K562 (cell line): ENCODE measurements at regions not wholly inside any gene's neighbourhood (a gene's known extent, or its start where the extent isn't known, plus 50 kb on each side); places are given as distances from the start of the nearest gene placed in this dataset.

Source experiments
- ATAC-seq: fragments of 200-7000 bp; cut with Tn5 transposase; 3 replicates; pipeline ENCODE4 v1.9.1; 2020; ENCODE audit warnings: moderate library complexity
- BruUV-seq: library from RNA; stranded (reverse); fragments of 400-500 nt; replicated peaks from 2 replicates; lab custom pipeline; 2021; lab: Mats Ljungman, UMichigan
- CTCF ChIA-PET: fragments of 300-600 bp; formaldehyde crosslinking; extraction: SDS; loops from one replicate; lab custom pipeline; 2021; ENCODE audit warnings: low intra/inter-chr PET ratio; lab: Yijun Ruan, JAX
- POLR2A ChIA-PET: fragments of 300-600, 350-650 bp; sonication (Branson Sonifier 250); formaldehyde crosslinking; extraction: SDS; loops from one replicate; lab custom pipeline; 2021; ENCODE audit warnings: antibody characterized with exemption, inconsistent platforms; lab: Yijun Ruan, JAX
- DNase-seq, 4 experiments: peaks; one replicate each; pipeline versions ENCODE4 v3.0.0 to v3.0.0-alpha.2; 2011 to 2018; ENCODE audit warnings: low spot score in 3 of 4, mixed read lengths in 3 of 4; ENCODE audit errors: extremely low read depth in 1 of 4
- FAIRE-seq: peaks from 2 replicates; lab custom pipeline; 2011; peaks lifted over from hg19 to GRCh38; lab: Jason Lieb, UNC
- H2AFZ ChIP-seq: 2 replicates; pipeline ENCODE4 v1.6.0; 2011; ENCODE audit warnings: low read depth, low read length, control low read depth, inconsistent platforms
- H3K27ac ChIP-seq: fragments of 200-600 bp; 3 replicates; pipeline ENCODE4 v1.8.0; 2011; ENCODE audit warnings: low read depth, mild to moderate bottlenecking, control low read depth, inconsistent platforms, low read length, moderate library complexity, mixed read lengths; ENCODE audit errors: extremely low read depth
- H3K27me3 ChIP-seq, 2 experiments: fragments of 300-600 bp in 1 of 2; 2 replicates in 1 of 2; 3 replicates in 1 of 2; pipeline versions ENCODE4 v1.6.0 to v1.8.0; 2011; ENCODE audit warnings: inconsistent platforms in 2 of 2, low read length in 2 of 2, mild to moderate bottlenecking in 1 of 2, mixed read lengths in 1 of 2, moderate library complexity in 1 of 2; ENCODE audit not compliant: control insufficient read depth in 2 of 2, insufficient read depth in 2 of 2
- H3K36me3 ChIP-seq: fragments of 300-600 bp; 3 replicates; pipeline ENCODE4 v1.8.0; 2011; ENCODE audit warnings: mild to moderate bottlenecking, low read length, inconsistent platforms; ENCODE audit not compliant: control insufficient read depth, insufficient read depth
- H3K4me1 ChIP-seq, 2 experiments: fragments of 200-600 bp in 1 of 2; replicated peaks in 1 of 2; 2 replicates in 1 of 2; 3 replicates in 1 of 2; pipeline versions ENCODE4 v1.5.1 to v1.8.0; 2011; ENCODE audit warnings: inconsistent platforms in 2 of 2, low read length in 2 of 2, mild to moderate bottlenecking in 1 of 2, mixed read lengths in 1 of 2, moderate library complexity in 1 of 2; ENCODE audit not compliant: control insufficient read depth in 2 of 2, insufficient read depth in 2 of 2
- H3K4me2 ChIP-seq: 2 replicates; pipeline ENCODE4 v1.6.1; 2011; ENCODE audit warnings: low read length, control low read depth, inconsistent platforms, mixed read lengths; ENCODE audit not compliant: insufficient read depth
- H3K4me3 ChIP-seq: fragments of 200-600 bp; sonication (generic), shearing (Covaris generic); 2 replicates; pipeline ENCODE4 v1.5.1; 2016; ENCODE audit warnings: control low read depth, inconsistent platforms
- H3K79me2 ChIP-seq: fragments of 200-600 bp; 3 replicates; pipeline ENCODE4 v1.8.0; 2011; ENCODE audit warnings: low read length, inconsistent platforms; ENCODE audit not compliant: control insufficient read depth, insufficient read depth
- H3K9ac ChIP-seq, 2 experiments: 2 replicates each; pipeline versions ENCODE4 v1.6.0 to v1.6.1; 2011; ENCODE audit warnings: low read depth in 2 of 2, low read length in 2 of 2, control low read depth in 1 of 2, inconsistent platforms in 1 of 2, mild to moderate bottlenecking in 1 of 2, mixed read lengths in 1 of 2; ENCODE audit not compliant: insufficient read depth in 1 of 2
- H3K9me1 ChIP-seq: one replicate; pipeline ENCODE4 v1.6.0; 2011; ENCODE audit warnings: inconsistent platforms, mild to moderate bottlenecking, low read length, moderate library complexity; ENCODE audit not compliant: control insufficient read depth, insufficient read depth
- H3K9me3 ChIP-seq: replicated peaks from 2 replicates; pipeline ENCODE4 v1.5.1; 2011; ENCODE audit warnings: low read depth, low read length, inconsistent platforms; ENCODE audit not compliant: control insufficient read depth, insufficient read depth
- H4K20me1 ChIP-seq: replicated peaks from 2 replicates; pipeline ENCODE4 v1.6.1; 2011; ENCODE audit warnings: low read length, inconsistent platforms, mixed read lengths; ENCODE audit not compliant: control insufficient read depth, insufficient read depth
- BRF1 ChIP-seq: IDR thresholded peaks from 3 replicates; pipeline ENCODE4 v1.6.1; 2011; ENCODE audit warnings: borderline replicate concordance, mild to moderate bottlenecking; ENCODE audit not compliant: insufficient read length; ENCODE audit errors: extremely low read depth
- CCNT2 ChIP-seq: IDR thresholded peaks from 2 replicates; pipeline ENCODE4 v1.6.1; 2011; ENCODE audit warnings: borderline replicate concordance, low read depth, mild to moderate bottlenecking, moderate library complexity, mixed read lengths, low read length; ENCODE audit not compliant: insufficient read length; ENCODE audit errors: extremely low read depth
- CHD1 ChIP-seq: fragments of 200-600 bp; sonication (generic); IDR thresholded peaks from one replicate; pipeline ENCODE4 v1.6.1; 2012; ENCODE audit warnings: mild to moderate bottlenecking, moderate library complexity, low read length, inconsistent platforms
- CSDE1 ChIP-seq, 2 experiments: fragments of 450-650 bp; IDR thresholded peaks; 2 replicates each; pipeline ENCODE4 v1.6.1; 2016; ENCODE audit warnings: mild to moderate bottlenecking in 1 of 2
- HNRNPL ChIP-seq: fragments of 200-400 bp; formaldehyde crosslinking; IDR thresholded peaks from 2 replicates; pipeline ENCODE4 v1.6.1; 2017; ENCODE audit warnings: low read depth, mild to moderate bottlenecking, low read length
- NR1H2 ChIP-seq: sonication (generic); formaldehyde crosslinking; IDR thresholded peaks from 2 replicates; pipeline ENCODE4 v1.4.0; 2020; ENCODE audit warnings: mild to moderate bottlenecking, missing genetic modification reagents
- RNF2 ChIP-seq: sonication (generic); IDR thresholded peaks from 2 replicates; pipeline ENCODE4 v1.6.1; 2016
- SLC30A9 ChIP-seq: fragments of 250-450 bp; sonication (Bioruptor Pico); IDR thresholded peaks from 2 replicates; pipeline ENCODE4 v1.8.0; 2022; ENCODE audit warnings: mild to moderate bottlenecking, moderate library complexity
- SMARCE1 ChIP-seq: fragments of 450-650 bp; IDR thresholded peaks from 2 replicates; pipeline ENCODE4 v1.7.1; 2016; ENCODE audit warnings: mild to moderate bottlenecking
- ZBTB11 ChIP-seq, 3 experiments: fragments of 200-800 bp in 1 of 3; fragments of 250-450 bp in 1 of 3; fragments of 450-650 bp in 1 of 3; sonication (Bioruptor Pico) in 1 of 3; sonication (Bioruptor generic) in 1 of 3; formaldehyde crosslinking in 1 of 3; IDR thresholded peaks; 2 replicates each; pipeline versions ENCODE4 v1.6.1 to v1.8.0; 2016 to 2022; ENCODE audit warnings: mild to moderate bottlenecking in 2 of 3, missing genetic modification characterization in 2 of 3, missing compliant biosample characterization in 1 of 3, moderate library complexity in 1 of 3
- ZNF121 ChIP-seq: sonication (generic); formaldehyde crosslinking; conservative IDR thresholded peaks from 2 replicates; pipeline ENCODE4 v1.8.0; 2022; ENCODE audit warnings: missing genetic modification reagents
- ZNF644 ChIP-seq: fragments of 200-800 bp; sonication (Bioruptor generic); IDR thresholded peaks from 2 replicates; pipeline ENCODE4 v1.6.1; 2016; ENCODE audit warnings: low read depth, missing genetic modification characterization, missing compliant biosample characterization
- WGBS: fragments of 100-300 bp; shearing (Covaris generic); methylation state at CpG from one replicate; pipeline ENCODE4 v1.1.6; 2016; ENCODE audit warnings: low coverage, mixed read lengths; ENCODE audit not compliant: insufficient coverage; ENCODE audit errors: missing lambda C conversion rate; 5-methylcytosine and 5-hydroxymethylcytosine counted together
- in situ Hi-C: fragments of 300-500 bp; cut with MboI; formaldehyde crosslinking; loops from 4 replicates; pipeline ENCODE4 v1.15.0; 2018; ENCODE audit warnings: inconsistent platforms, mixed read lengths
- intact Hi-C: fragments of 100-400 bp; cut with micrococcal nuclease; formaldehyde crosslinking; loops from 2 replicates; pipeline ENCODE4 v1.14.2; 2022

DNA sequence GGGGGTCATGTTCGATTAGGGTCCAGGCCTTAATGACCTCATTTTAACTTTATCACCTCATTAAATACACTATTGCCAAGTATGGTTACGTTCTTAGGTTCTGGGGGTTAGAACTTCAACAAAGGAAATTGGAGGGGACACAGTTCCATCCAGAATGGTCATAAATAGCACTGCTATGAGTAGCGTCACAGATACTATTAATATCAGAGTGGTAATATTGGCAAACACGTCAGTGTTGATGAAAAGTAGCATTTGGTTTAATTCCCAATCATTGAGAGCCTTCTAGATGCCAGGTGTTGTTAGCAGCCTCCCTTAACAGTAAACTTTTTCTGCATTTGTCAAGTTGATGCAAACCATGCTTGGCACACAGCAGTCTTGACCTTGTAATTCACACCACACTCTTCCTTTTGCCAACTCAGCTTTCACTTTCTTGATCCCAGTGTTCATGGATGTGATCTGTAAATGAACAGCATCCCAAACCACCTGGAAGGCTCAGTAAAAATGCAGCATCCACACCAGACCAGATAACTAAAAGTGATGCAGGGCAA is 912.5 kb upstream of the TENM3 start:
- intact Hi-C loops = no loop called here
- Histone ChIP-seq H3K9me1 (no peaks in the 10 kb centered on the region), H3K9ac (no peak overlapping the region), H3K36me3 (no peaks in the 10 kb centered on the region), H3K4me3 (no peak overlapping the region), H2AFZ (no peak overlapping the region), H3K27ac (no peak overlapping the region), H3K4me1 (no peaks in the 10 kb centered on the region), H3K4me2 (no peak overlapping the region), H4K20me1 (no peaks in the 10 kb centered on the region), H3K79me2 (no peaks in the 10 kb centered on the region), H3K27me3 (no peaks in the 10 kb centered on the region), H3K9me3 (no peaks in the 10 kb centered on the region; the same call in 1 of the 2 replicates)
- FAIRE-seq (no peak), DNase-seq (no peak), ATAC-seq (no peak)
- 0% methylated on average over 4 of the region's 4 CpGs for WGBS
- no TSS peak for BruUV-seq
- TF ChIP-seq SMARCE1 = no peak
- TF ChIP-seq HNRNPL = no peak
- TF ChIP-seq CSDE1 (IDR thresholded peaks at IDR 0.05) = no peak
- TF ChIP-seq SLC30A9 (CRISPR knock-in tag) = no peak
- no peak for TF ChIP-seq BRF1
- no peak for TF ChIP-seq ZBTB11 (CRISPR knock-in tag; IDR thresholded peaks at IDR 0.05)
- no peak for TF ChIP-seq CHD1
- TF ChIP-seq ZNF121 = no peak
- no peak for TF ChIP-seq CCNT2
- no peak for TF ChIP-seq RNF2
- TF ChIP-seq NR1H2 (CRISPR knock-in tag) = no peak
- TF ChIP-seq ZNF644 = no peak
- CTCF ChIA-PET = no interaction called here
- in situ Hi-C loops = no loop called here
- POLR2A ChIA-PET = no interaction called here
